ENCODE measurements at regions not wholly inside any gene's neighbourhood (a gene's known extent, or its start where the extent isn't known, plus 50 kb on each side); places are given as distances from the start of the nearest gene placed in this dataset.

DNA sequence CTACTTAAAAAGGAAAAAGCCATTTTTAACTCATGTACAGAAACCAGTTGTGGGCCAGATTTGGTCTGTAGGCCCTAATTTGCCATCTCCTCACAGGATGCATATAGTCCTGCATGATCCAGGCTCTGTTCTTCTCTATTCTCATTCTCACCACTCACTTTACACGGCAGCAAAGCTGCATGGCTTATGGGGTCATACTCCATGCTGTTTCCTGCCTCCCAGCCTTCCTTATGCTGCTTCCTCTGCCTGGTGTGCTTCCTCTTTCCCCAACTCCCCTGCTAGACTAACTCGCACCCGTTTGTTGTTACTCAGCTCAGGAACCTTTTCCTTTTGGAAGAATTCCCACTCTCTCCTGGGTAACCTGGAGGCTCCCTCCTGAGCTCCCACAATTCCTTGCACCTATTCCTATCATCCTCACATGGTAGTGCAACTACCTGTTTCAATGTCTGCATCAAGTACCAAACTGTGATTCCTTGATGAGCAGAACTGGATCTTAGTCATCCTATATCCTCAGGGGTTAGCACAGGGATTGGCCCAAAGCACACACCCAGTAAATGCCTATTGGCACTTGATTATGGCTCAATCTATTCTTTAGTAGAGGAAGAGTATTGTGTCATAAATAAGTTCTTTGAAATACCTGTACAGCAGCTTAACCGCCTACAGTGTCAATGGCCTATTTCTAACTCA, 172.1 kb upstream of the MITF start:
- no peaks in the 10 kb centered on the region for H3K4me1 Mint-ChIP-seq
- H3K27ac Mint-ChIP-seq = no peak overlapping the region
- peaks cover 2% of the 10 kb centered on the region for H3K27me3 Mint-ChIP-seq
- H3K9me3 Mint-ChIP-seq = peaks cover 0 to 2% (median 2%) of the 10 kb centered on the region in 3 donors
- no peak overlapping the region for H3K4me3 Mint-ChIP-seq
- H3K36me3 Mint-ChIP-seq = no peaks in the 10 kb centered on the region

DNA sequence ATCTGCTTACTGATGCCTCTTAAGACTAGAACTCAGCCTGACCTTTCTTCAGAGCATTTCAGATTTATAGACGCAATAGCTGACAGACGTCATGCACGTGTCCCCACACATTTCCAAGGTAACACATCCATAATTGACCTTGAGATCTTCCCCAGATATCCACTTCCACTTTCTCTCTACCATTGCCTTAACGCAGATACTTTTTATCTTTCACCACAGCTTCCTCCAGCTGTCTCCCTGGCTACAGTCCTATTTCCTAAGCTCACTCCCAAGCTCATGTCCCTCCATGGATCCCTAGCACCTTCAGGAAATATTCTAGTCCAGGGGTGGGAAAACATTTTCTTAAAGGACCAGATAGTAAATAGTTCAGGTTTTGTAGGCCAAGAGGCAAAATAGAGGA, 173.0 kb upstream of the MITF start:
- no peak overlapping the region for H3K4me3 Mint-ChIP-seq
- peaks cover 0 to 4% (median 2%) of the 10 kb centered on the region in 3 donors for H3K9me3 Mint-ChIP-seq
- no peak overlapping the region for H3K27ac Mint-ChIP-seq
- no peaks in the 10 kb centered on the region for H3K36me3 Mint-ChIP-seq
- no peaks in the 10 kb centered on the region for H3K4me1 Mint-ChIP-seq
- peaks cover 2% of the 10 kb centered on the region for H3K27me3 Mint-ChIP-seq

- Mint-ChIP-seq H3K36me3 (no peaks in the 10 kb centered on the region), H3K4me3 (no peak overlapping the region), H3K27ac (no peak overlapping the region), H3K4me1 (no peaks in the 10 kb centered on the region), H3K27me3 (peaks cover 2% of the 10 kb centered on the region), H3K9me3 (peaks cover 0 to 4% (median 2%) of the 10 kb centered on the region in 3 donors)
These were observed 173.9 kb upstream of the MITF start for GRCh38 chr3:69565316-69565715.

DNA sequence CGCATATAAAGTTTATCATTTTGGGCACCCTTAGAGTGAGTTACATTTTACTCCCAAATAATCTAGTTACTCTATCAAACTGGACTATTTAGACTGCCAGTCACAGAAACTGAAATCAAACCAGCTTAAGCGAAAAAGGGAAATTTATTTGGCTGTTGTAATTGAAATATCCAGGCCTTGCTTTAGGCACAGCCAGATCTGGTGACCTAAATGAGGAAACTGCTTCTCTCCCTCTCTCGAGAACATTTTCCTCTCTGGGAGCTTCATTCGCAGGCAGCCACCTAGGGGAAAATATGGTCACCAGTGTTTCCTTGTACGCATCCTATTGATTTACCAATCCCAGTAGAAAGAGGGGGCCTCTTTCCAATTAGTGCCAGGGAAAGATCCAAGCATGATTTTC, 175.3 kb upstream of the MITF start:
- no peaks in the 10 kb centered on the region for H3K4me1 Mint-ChIP-seq
- H3K36me3 Mint-ChIP-seq = no peaks in the 10 kb centered on the region
- H3K27ac Mint-ChIP-seq = no peak overlapping the region
- no peak overlapping the region for H3K4me3 Mint-ChIP-seq
- H3K27me3 Mint-ChIP-seq = peaks cover 2% of the 10 kb centered on the region
- peaks cover 0 to 4% (median 2%) of the 10 kb centered on the region in 3 donors for H3K9me3 Mint-ChIP-seq

DNA sequence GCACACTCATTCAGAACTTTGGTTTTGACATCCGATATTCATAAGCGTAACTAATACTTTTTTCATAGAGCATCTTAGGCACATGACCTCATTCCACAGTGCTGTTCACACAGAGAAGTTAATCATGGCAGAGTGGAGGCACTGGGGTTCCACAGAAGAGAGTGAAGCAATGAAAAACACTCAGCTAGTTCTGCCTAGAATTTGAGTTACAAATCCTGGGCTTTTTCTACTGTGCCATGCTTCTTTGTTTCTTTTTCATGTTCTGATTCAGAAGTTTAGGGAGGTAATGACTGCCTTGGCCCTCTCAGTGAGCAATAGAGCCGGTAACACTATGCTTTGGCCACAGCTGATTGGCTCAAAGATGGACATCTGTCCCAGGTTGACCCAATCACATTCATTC, 176.1 kb upstream of the MITF start:
- Mint-ChIP-seq H3K27ac (no peak overlapping the region), H3K4me3 (no peak overlapping the region), H3K9me3 (peaks cover 0 to 4% (median 2%) of the 10 kb centered on the region in 3 donors), H3K27me3 (peaks cover 3% of the 10 kb centered on the region), H3K36me3 (no peaks in the 10 kb centered on the region), H3K4me1 (no peaks in the 10 kb centered on the region)

DNA sequence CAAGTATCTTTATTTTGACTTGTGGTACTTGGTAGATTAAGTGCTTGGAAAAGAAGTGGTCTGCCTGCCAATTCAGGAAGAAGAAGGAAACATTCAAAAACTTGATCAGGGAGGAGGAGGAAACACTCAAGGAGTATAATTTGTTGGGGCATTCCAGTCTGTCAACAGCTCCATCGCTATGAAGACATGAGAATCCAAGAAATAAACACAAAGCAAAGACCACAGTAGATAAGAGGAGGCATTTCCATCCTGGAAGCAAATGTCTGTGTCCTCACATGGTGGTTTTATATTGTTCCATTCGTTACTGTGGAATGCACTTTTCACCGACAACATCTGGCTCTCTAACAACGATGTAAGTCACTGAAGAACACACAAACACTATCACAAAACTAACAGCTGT, 176.1 kb upstream of the FRMD4B start:
- Mint-ChIP-seq H3K27me3 (peaks cover 4% of the 10 kb centered on the region), H3K4me3 (no peak overlapping the region), H3K4me1 (no peaks in the 10 kb centered on the region), H3K27ac (no peak overlapping the region), H3K36me3 (no peaks in the 10 kb centered on the region), H3K9me3 (peaks cover 0 to 4% (median 2%) of the 10 kb centered on the region in 3 donors)

DNA sequence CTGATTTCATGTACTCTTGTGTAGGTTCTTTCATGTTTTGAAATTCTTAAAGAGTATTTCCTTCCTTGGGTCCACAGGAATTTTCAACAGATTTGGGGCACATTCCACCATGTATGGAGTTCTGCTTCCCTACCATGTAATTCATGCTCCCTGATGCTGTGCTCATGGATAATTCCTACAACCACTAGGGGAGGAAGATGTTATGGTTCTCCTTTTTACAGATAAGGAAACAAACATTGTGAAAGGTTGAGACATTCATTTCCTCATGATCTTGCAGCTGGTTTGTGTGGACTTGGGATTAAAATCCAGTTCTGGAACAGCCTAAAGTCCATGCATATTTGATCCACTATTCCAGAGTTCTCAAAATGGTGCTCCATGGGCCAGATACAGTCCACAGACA, 174.9 kb upstream of the FRMD4B start:
- H3K4me3 Mint-ChIP-seq = no peak overlapping the region
- H3K36me3 Mint-ChIP-seq = no peaks in the 10 kb centered on the region
- peaks cover 0 to 4% (median 0%) of the 10 kb centered on the region in 3 donors for H3K9me3 Mint-ChIP-seq
- H3K4me1 Mint-ChIP-seq = no peaks in the 10 kb centered on the region
- H3K27me3 Mint-ChIP-seq = peaks cover 3% of the 10 kb centered on the region
- no peak overlapping the region for H3K27ac Mint-ChIP-seq

GRCh38 chr3:69560116-69560515, 174.2 kb upstream of the FRMD4B start:
- no peaks in the 10 kb centered on the region for H3K36me3 Mint-ChIP-seq
- no peak overlapping the region for H3K27ac Mint-ChIP-seq
- H3K4me1 Mint-ChIP-seq = no peaks in the 10 kb centered on the region
- H3K27me3 Mint-ChIP-seq = peaks cover 3% of the 10 kb centered on the region
- H3K4me3 Mint-ChIP-seq = no peak overlapping the region
- H3K9me3 Mint-ChIP-seq = peaks cover 0 to 4% (median 0%) of the 10 kb centered on the region in 3 donors

DNA sequence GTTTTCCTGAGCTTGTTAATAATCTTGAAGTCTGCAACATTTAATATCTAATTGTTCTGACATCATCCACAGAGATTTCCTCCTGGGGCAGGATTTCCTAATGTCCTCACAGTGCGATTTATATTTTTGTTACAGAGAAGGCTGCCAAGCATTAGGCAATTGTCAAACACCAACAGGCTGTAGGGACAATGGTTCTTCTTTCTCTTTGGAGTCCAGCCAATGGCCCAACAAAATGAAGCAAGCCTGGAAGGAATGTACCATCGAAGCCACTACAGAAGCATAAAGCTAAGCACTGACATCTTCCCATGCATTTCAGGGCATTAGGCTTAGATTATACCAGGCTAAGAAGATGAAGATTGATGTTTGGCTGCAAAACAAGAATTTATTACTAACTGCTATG, 173.0 kb upstream of the FRMD4B start:
- Mint-ChIP-seq H3K4me3 (no peak overlapping the region), H3K27me3 (peaks cover 3% of the 10 kb centered on the region), H3K36me3 (no peaks in the 10 kb centered on the region), H3K9me3 (peaks cover 0 to 2% (median 0%) of the 10 kb centered on the region in 3 donors), H3K27ac (no peak overlapping the region), H3K4me1 (no peaks in the 10 kb centered on the region)

DNA sequence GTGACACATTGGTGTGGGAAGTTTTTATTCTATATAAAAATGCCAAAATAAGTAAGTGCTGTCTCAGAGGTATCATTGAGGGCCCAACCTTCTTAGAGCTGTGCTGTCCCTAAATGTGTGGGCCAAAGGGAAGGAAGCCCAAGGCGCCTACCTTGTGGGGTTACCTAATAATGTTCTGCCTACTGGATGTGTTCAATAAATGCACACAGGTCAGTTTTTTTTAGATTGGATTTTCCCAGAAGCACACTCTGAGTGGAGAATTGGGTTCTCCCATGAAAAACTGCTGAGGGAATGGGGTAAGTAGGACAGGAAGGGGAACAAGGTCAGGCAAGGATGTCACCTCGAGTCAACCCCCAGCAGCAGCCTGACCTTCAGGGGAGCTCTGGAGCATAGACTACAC, 168.7 kb upstream of the FRMD4B start:
- Mint-ChIP-seq H3K27ac (no peak overlapping the region), H3K4me1 (no peaks in the 10 kb centered on the region), H3K36me3 (no peaks in the 10 kb centered on the region), H3K27me3 (peaks cover 3% of the 10 kb centered on the region), H3K4me3 (no peak overlapping the region), H3K9me3 (no peaks in the 10 kb centered on the region)

GRCh38 chr3:69553888-69554287, 168.0 kb upstream of the FRMD4B start:
- no peak overlapping the region for H3K27ac Mint-ChIP-seq
- no peaks in the 10 kb centered on the region for H3K4me1 Mint-ChIP-seq
- no peak overlapping the region for H3K4me3 Mint-ChIP-seq
- H3K36me3 Mint-ChIP-seq = no peaks in the 10 kb centered on the region
- H3K27me3 Mint-ChIP-seq = peaks cover 3% of the 10 kb centered on the region
- H3K9me3 Mint-ChIP-seq = no peaks in the 10 kb centered on the region

GRCh38 chr3:69547461-69547880, 161.6 kb upstream of the FRMD4B start:
- Mint-ChIP-seq H3K4me1 (no peaks in the 10 kb centered on the region), H3K4me3 (no peak overlapping the region), H3K36me3 (no peaks in the 10 kb centered on the region), H3K27ac (no peak overlapping the region), H3K27me3 (peaks cover 13% of the 10 kb centered on the region), H3K9me3 (no peaks in the 10 kb centered on the region)

- no peaks in the 10 kb centered on the region for H3K36me3 Mint-ChIP-seq
- H3K27me3 Mint-ChIP-seq = peaks cover 30% of the 10 kb centered on the region
- H3K9me3 Mint-ChIP-seq = no peaks in the 10 kb centered on the region
- peaks cover 0 to 6% (median 2%) of the 10 kb centered on the region in 3 donors for H3K4me1 Mint-ChIP-seq
- H3K27ac Mint-ChIP-seq = no peak overlapping the region
- H3K4me3 Mint-ChIP-seq = no peak overlapping the region
These were observed 157.0 kb upstream of the FRMD4B start for GRCh38 chr3:69542805-69543429.

DNA sequence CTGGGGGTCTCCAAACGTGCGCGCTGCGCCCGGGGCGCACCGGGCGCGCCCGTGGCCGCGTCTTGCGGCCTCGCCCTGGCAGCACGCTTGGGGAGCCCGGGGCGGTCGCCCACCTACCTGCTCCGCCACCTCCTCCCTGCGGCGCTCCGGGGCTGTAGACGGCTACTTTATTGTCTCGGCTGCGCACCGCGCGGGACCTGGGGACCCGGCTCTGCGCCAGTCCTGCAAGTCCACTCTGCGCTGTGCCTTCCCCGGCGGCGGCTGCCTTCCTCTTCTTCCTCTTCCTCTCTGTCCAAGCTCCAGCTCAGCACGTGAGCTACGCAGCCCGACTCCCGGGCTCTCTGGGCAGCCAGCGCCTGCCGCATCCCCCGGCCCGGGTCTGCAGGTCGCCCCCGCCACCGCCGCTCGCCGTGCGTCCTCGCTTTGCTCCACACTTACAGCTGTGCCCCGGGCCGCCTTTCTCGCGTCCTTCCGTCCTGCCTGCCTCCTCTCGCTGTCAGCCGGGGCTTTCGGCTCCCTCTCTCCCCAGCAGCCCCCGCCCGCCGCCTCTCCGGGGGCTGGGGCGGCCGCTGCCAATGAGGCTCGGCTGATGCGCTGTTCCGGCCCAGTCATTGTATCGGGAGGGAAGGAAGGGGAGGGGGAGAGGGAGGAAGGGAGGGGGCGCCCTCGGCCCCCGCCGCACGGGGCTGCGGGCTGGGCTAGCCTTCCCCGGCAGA, 156.4 kb upstream of the FRMD4B start:
- peaks cover 0 to 6% (median 2%) of the 10 kb centered on the region in 3 donors for H3K4me1 Mint-ChIP-seq
- H3K36me3 Mint-ChIP-seq = no peaks in the 10 kb centered on the region
- H3K9me3 Mint-ChIP-seq = no peaks in the 10 kb centered on the region
- H3K27ac Mint-ChIP-seq = no peak overlapping the region
- H3K4me3 Mint-ChIP-seq = no peak overlapping the region
- H3K27me3 Mint-ChIP-seq = peaks cover 30% of the 10 kb centered on the region

- Mint-ChIP-seq H3K27me3 (peaks cover 30% of the 10 kb centered on the region), H3K27ac (peak overlapping the region in 1 of 3 donors; percentile 74), H3K36me3 (no peaks in the 10 kb centered on the region), H3K4me1 (peaks cover 0 to 6% (median 2%) of the 10 kb centered on the region in 3 donors), H3K9me3 (no peaks in the 10 kb centered on the region), H3K4me3 (peak overlapping the region in 1 of 4 donors; percentile 46)
These were observed 155.8 kb upstream of the FRMD4B start for GRCh38 chr3:69541711-69542088.
